Hypothalamus (tissue), 51 donors: ENCODE measurements at regions not wholly inside any gene's neighbourhood (a gene's known extent, or its start where the extent isn't known, plus 50 kb on each side); places are given as distances from the start of the nearest gene placed in this dataset.
"Not testable (repeated sequence)": the region's sequence is repeated elsewhere in the genome, so short reads cannot be mapped to it uniquely, and the experiment has no call there.

ENCODE experiments used
- DNase-seq, 51 donors: peaks; one replicate each; lab custom pipeline; 2025; lab: John Stamatoyannopoulos, UW

- no peak for DNase-seq
Observed at GRCh38 chr17:12195418-12195817, 174.7 kb downstream of the MAP2K4 start.

GRCh38 chr17:12201294-12201880 is 180.7 kb downstream of the MAP2K4 start:
- no peak for DNase-seq

- no peak for DNase-seq
Observed at GRCh38 chr17:12209632-12210191, 189.0 kb downstream of the MAP2K4 start.

DNA sequence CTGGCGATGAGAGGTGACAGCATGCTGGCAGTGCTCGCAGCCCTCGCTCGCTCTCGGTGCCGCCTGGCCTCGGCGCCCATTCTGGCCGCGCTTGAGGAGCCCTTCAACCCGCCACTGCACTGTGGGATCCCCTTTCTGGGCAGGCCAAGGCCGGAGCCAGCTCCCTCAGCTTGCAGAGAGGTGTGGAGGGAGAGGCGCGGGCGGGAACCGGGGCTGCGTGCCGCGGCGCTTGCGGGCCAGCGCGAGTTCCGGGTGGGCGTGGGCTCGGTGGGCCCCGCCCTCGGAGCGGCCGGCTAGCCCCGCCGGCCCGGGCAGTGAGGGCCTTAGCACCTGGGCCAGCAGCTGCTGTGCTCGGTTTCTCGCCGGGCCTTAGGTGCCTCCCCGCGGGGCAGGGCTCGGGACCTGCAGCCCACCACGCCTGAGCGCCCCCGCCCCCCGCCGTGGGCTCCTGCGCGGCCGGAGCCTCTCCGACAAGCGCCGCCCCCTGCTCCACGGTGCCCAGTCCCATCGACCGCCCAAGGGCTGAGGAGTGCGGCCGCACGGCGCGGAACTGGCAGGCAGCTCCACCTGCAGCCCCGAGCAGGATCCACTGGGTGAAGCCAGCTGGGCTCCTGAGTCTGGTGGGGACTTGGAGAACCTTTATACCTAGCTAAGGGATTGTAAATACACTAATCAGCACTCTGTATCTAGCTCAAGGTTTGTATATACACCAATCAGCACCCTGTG is 200.2 kb downstream of the MAP2K4 start:
- DNase-seq, result not testable (repeated sequence)

DNA sequence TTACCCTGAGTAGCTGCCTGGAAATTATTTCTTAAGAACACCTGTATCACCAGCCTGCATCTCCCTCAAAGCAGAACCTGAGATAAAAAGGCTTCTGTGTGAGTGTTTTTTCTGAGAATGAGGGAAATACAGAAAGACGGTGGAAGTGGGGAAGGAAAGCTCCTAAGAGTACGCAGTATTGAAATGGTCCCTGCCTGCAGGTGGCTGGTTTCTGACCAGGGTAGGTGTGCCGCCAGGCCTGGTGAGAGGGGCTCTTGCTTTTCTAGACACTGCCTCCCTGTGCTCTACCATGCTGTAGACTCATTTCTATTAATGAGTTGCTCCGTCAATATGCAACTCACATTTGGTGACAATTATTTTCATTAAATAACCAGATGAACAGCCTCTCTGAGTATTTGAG is 201.7 kb downstream of the MAP2K4 start:
- no peak for DNase-seq

GRCh38 chr17:12227547-12227946 is 206.9 kb downstream of the MAP2K4 start:
- DNase-seq, result no peak

- no peak for DNase-seq
Observed at GRCh38 chr17:12229335-12229734, 208.7 kb downstream of the MAP2K4 start.

DNA sequence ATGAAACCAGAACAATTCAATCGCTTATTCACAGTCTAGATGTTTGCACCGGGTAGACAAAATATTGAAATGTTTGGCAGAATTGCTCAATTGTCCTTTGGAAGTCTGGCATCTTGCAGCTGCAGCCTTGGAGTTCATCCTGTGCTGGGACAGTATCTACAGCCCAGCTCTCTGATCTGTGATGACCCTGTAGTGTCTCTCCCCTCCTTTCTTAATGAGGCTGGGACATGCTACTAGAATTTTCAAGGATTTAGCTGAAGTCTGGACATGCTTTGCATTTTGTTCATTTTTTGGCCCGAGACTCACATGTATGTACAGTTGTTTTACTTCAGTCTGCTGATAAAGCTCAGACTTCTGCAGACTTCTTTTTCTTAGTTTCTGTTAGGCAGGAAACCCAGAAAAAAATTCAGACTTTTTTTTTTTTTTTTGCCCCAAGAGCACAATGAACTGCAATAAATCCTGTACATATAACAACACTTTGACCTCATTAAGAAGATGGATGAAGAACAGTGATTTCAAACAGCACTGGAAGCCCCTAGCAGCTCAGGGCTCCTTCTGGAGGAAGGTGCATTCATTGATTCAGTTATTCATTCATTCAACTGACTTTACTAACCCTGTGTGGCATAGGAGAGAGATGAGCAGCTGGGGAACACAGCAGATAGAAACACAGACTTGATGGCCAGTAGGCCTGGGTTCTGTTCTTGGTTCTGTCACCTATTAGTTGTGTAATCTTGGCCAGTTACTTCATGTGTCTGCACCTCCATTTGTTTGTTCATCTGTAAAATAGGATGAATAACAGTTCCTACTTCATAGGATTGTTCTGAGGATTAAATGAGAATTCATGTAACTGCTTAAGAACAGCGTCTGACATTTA is 210.0 kb downstream of the MAP2K4 start:
- DNase-seq, result peak in 1 of 51 donors; percentile 4

DNA sequence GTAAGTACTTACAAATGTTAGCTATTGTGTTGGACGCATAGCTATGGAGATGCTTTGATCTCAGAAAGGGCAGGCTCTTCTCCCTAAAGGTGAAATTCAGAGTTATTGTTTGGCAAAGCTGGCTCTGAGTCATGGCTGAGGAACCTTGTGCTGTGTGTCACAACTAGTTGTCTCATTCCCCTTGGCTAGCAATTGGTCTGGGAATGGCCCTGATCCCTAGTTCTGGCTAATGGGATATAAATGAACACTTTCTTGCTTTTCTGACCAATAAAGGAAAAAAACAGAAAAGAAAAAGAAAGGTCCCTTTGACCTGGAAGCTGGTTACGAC is 210.6 kb downstream of the MAP2K4 start:
- DNase-seq, result no peak

DNA sequence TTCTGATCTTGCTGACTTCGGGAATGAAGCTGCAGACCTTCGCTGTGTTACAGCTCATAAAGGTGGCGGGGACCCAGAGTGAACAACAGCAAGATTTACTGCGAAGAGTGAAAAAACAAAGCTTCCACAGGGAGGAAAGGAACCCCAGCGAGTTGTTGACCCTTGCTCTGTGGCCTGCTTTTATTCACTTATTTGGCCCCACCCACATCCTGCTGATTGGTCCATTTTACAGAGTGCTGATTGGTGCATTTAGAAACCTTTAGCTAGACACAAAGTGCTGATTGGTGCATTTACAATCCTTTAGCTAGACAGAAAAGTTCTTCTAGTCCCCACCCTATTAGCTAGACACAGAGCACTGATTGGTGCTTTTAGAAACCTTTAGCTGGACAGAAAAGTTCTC is 218.3 kb downstream of the MAP2K4 start:
- not testable (repeated sequence) for DNase-seq

GRCh38 chr17:12242345-12242954 is 221.8 kb downstream of the MAP2K4 start:
- DNase-seq, result no peak

GRCh38 chr17:12247761-12248160 is 227.1 kb downstream of the MAP2K4 start:
- no peak for DNase-seq

DNA sequence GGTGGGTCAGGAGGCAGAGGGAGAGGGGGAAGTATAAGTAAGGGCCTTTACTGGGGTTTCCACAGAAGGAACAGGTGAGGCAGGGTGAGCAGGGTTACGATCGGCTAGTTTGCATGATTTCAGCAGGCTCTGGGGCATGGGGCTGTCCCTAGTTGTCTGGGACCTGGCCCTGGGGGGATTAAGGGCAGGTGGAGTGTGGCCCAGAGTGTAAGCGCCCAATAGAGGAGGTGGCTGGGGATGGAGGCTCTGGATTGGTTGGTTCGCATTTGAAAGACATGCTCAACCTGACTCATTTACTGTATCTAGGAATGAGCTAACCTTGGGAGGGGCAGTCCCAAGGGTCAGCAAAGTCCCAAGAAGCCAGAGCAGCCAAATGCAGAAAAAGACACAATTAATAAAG is 230.3 kb downstream of the MAP2K4 start:
- no peak for DNase-seq

DNA sequence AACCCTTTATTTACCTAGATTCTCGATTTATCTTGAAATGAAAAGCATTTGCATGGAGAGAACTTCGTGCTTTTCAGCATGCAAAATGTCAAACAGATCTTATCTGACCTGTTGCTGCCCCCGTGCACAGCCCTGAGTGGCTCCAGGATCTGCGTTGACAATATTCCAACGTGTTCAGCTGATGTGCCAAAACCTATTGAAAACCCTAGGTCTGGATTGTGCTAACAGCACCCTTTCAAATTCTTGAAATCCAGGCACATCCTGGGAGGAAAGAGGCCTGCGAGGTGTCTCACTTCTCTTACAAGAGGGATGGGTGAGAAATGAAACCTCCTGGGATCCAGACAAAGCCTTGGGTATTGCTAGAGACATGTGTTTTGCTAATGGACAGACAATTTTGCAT is 231.8 kb downstream of the MAP2K4 start:
- DNase-seq, result no peak

DNA sequence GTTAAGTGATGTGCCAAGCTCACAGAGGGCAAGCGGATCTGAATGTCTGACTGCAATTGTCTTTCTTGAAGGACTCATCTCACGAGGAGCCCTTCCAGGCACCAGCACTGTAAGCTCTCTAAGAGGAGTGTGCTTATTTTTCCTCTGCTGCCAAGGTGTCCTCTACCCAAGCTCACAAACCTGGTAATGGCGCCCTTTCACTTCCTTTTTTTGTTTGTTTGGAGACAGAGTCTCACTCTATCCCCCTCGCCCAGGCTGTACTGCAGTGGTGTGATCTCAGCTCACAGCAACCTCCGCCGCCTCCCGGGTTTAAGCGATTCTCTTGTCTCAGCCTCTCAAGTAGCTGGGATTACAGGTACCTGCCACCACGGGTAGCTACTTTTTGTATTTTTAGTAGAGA is 233.8 kb downstream of the MAP2K4 start:
- DNase-seq, result no peak

- peak in 17 of 51 donors; percentile 1 to 37 (median 5) for DNase-seq
Observed at GRCh38 chr17:12256380-12256995, 235.8 kb downstream of the MAP2K4 start.

DNA sequence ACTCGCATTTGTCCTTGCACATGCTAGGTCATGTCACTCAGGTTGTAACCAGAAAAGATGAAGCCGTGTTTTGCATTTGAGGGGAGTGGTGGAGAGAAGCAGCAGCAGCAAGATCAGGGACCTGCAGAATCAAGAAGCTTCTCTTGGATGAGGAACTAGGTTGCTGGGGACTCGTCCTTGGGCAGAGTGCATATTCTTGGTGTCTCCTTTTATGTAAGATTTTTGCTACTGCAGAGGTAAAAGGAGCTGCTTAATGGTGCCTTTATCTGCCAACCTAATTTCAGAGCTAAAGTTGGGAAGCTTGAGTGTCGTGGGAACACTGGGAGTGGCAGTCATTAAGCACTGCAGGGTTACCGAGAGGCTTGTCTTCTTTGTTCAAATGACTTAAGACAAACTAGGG is 236.5 kb downstream of the MAP2K4 start:
- peak in 1 of 51 donors; percentile 4 for DNase-seq

- DNase-seq, result no peak
Observed at GRCh38 chr17:12261354-12261753, 240.7 kb downstream of the MAP2K4 start.

GRCh38 chr17:12269751-12270150 is 249.1 kb downstream of the MAP2K4 start:
- DNase-seq, result no peak

GRCh38 chr17:12277827-12278226 is 257.1 kb downstream of the MAP2K4 start:
- no peak for DNase-seq

- DNase-seq, result no peak
Observed at GRCh38 chr17:12282056-12282455, 261.4 kb downstream of the MAP2K4 start.
